ENCODE measurements at regions not wholly inside any gene's neighbourhood (a gene's known extent, or its start where the extent isn't known, plus 50 kb on each side); places are given as distances from the start of the nearest gene placed in this dataset.

DNA sequence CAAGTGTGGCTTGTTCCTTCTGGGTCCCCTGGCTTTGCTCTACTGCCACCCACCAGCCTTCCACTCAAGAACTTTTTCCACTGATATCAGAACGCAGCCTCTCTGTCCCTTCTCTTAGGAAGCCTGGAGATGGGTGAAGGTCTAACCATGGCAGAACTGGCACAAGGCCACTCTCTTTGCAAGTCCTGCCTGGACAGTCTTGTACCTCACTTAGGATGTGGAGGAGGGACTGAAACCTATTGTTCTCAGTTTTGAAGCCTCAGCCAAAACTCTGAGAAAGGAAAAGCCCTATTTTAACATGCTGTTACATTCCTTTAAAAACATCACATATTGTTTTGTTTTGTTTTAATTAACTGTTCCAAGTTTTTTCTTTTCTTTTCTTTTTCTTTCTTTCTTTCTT, 58.9 kb upstream of the NCOA1 start:
- TF ChIP-seq FOS (IDR thresholded peaks at IDR 0.05; ENCODE audit: extremely low read depth, insufficient read length) (no peak), TGIF2 (CRISPR knock-in tag; IDR thresholded peaks at IDR 0.05) (no peak), ZNF175 (CRISPR knock-in tag; IDR thresholded peaks at IDR 0.05; ENCODE audit: low read depth) (no peak), POLR2AphosphoS5 (IDR thresholded peaks at IDR 0.05; ENCODE audit: control insufficient read depth, insufficient read depth, low read depth, low read length) (no peak), CREBBP (IDR thresholded peaks at IDR 0.05; ENCODE audit: low read depth, low read length) (no peak), POLR2A (conservative IDR thresholded peaks at IDR 0.05) (no peak), ZFP1 (CRISPR knock-in tag; IDR thresholded peaks at IDR 0.05) (no peak), ELF4 (CRISPR knock-in tag; IDR thresholded peaks at IDR 0.05) (no peak), DPF2 (IDR thresholded peaks at IDR 0.05) (no peak)
- TF ChIP-seq, protein P1, sequence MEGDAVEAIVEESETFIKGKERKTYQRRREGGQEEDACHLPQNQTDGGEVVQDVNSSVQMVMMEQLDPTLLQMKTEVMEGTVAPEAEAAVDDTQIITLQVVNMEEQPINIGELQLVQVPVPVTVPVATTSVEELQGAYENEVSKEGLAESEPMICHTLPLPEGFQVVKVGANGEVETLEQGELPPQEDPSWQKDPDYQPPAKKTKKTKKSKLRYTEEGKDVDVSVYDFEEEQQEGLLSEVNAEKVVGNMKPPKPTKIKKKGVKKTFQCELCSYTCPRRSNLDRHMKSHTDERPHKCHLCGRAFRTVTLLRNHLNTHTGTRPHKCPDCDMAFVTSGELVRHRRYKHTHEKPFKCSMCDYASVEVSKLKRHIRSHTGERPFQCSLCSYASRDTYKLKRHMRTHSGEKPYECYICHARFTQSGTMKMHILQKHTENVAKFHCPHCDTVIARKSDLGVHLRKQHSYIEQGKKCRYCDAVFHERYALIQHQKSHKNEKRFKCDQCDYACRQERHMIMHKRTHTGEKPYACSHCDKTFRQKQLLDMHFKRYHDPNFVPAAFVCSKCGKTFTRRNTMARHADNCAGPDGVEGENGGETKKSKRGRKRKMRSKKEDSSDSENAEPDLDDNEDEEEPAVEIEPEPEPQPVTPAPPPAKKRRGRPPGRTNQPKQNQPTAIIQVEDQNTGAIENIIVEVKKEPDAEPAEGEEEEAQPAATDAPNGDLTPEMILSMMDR (IDR thresholded peaks at IDR 0.05 in 2 of 3, conservative IDR thresholded peaks at IDR 0.05 in 1 of 3; ENCODE audit: insufficient read depth in 2 of 3, low read depth in 1 of 3, low read length in 3 of 3): no peak
- TF ChIP-seq, protein P2, sequence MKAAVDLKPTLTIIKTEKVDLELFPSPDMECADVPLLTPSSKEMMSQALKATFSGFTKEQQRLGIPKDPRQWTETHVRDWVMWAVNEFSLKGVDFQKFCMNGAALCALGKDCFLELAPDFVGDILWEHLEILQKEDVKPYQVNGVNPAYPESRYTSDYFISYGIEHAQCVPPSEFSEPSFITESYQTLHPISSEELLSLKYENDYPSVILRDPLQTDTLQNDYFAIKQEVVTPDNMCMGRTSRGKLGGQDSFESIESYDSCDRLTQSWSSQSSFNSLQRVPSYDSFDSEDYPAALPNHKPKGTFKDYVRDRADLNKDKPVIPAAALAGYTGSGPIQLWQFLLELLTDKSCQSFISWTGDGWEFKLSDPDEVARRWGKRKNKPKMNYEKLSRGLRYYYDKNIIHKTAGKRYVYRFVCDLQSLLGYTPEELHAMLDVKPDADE (conservative IDR thresholded peaks at IDR 0.05; ENCODE audit: control insufficient read depth, low read depth, low read length): no peak
- TF ChIP-seq, protein P3, sequence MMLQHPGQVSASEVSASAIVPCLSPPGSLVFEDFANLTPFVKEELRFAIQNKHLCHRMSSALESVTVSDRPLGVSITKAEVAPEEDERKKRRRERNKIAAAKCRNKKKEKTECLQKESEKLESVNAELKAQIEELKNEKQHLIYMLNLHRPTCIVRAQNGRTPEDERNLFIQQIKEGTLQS (IDR thresholded peaks at IDR 0.05): no peak
- TF ChIP-seq, protein P3 (CRISPR knock-in tag; conservative IDR thresholded peaks at IDR 0.05): no peak
- TF ChIP-seq, protein P4, sequence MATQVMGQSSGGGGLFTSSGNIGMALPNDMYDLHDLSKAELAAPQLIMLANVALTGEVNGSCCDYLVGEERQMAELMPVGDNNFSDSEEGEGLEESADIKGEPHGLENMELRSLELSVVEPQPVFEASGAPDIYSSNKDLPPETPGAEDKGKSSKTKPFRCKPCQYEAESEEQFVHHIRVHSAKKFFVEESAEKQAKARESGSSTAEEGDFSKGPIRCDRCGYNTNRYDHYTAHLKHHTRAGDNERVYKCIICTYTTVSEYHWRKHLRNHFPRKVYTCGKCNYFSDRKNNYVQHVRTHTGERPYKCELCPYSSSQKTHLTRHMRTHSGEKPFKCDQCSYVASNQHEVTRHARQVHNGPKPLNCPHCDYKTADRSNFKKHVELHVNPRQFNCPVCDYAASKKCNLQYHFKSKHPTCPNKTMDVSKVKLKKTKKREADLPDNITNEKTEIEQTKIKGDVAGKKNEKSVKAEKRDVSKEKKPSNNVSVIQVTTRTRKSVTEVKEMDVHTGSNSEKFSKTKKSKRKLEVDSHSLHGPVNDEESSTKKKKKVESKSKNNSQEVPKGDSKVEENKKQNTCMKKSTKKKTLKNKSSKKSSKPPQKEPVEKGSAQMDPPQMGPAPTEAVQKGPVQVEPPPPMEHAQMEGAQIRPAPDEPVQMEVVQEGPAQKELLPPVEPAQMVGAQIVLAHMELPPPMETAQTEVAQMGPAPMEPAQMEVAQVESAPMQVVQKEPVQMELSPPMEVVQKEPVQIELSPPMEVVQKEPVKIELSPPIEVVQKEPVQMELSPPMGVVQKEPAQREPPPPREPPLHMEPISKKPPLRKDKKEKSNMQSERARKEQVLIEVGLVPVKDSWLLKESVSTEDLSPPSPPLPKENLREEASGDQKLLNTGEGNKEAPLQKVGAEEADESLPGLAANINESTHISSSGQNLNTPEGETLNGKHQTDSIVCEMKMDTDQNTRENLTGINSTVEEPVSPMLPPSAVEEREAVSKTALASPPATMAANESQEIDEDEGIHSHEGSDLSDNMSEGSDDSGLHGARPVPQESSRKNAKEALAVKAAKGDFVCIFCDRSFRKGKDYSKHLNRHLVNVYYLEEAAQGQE (IDR thresholded peaks at IDR 0.05; ENCODE audit: borderline replicate concordance): no peak
- TF ChIP-seq, protein P4 (CRISPR knock-in tag; IDR thresholded peaks at IDR 0.05; ENCODE audit: low read depth): no peak
- TF ChIP-seq, protein P5, sequence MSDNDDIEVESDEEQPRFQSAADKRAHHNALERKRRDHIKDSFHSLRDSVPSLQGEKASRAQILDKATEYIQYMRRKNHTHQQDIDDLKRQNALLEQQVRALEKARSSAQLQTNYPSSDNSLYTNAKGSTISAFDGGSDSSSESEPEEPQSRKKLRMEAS (CRISPR knock-in tag; IDR thresholded peaks at IDR 0.05): no peak

Data from K562 (cell line).